H1 (cell line): ENCODE measurements at regions not wholly inside any gene's neighbourhood (a gene's known extent, or its start where the extent isn't known, plus 50 kb on each side); places are given as distances from the start of the nearest gene placed in this dataset.

Experiments
- CTCF ChIA-PET: fragments of 300-600 bp; sonication (Branson Sonifier 250); formaldehyde crosslinking; loops from one replicate; lab custom pipeline; 2021; ENCODE audit not compliant: partially characterized antibody; lab: Charles Lee
- POLR2A ChIA-PET: fragments of 300-600 bp; sonication (Branson Sonifier 250); formaldehyde crosslinking; loops from one replicate; lab custom pipeline; 2021; ENCODE audit warnings: inconsistent platforms; ENCODE audit not compliant: partially characterized antibody; lab: Charles Lee
- DNase-seq, 2 experiments: peaks; one replicate each; pipeline versions ENCODE4 v3.0.0 to v3.0.0-alpha.2; 2010 to 2022; ENCODE audit warnings: low spot score in 2 of 2, low read depth in 1 of 2, mixed read lengths in 1 of 2
- FAIRE-seq: peaks from 2 replicates; lab custom pipeline; 2011; peaks lifted over from hg19 to GRCh38; lab: Jason Lieb, UNC
- H2AFZ ChIP-seq: 2 replicates; pipeline ENCODE4 v1.8.1; 2012; ENCODE audit warnings: low read length, inconsistent platforms
- H2AK5ac ChIP-seq: 2 replicates; pipeline ENCODE4 v1.6.1; 2013; ENCODE audit warnings: low read depth, low read length
- H2BK120ac ChIP-seq: replicated peaks from 2 replicates; pipeline ENCODE3; 2013; ENCODE audit warnings: low read depth, low read length, inconsistent platforms
- H2BK12ac ChIP-seq: 2 replicates; pipeline ENCODE4 v1.6.1; 2013; ENCODE audit warnings: low read depth, low read length
- H2BK15ac ChIP-seq: 2 replicates; pipeline ENCODE4 v1.6.1; 2013; ENCODE audit warnings: low read length
- H2BK20ac ChIP-seq: 2 replicates; pipeline ENCODE4 v1.6.1; 2013; ENCODE audit warnings: low read length
- H2BK5ac ChIP-seq: 2 replicates; pipeline ENCODE4 v1.6.1; 2013; ENCODE audit warnings: low read depth, low read length
- H3K14ac ChIP-seq: 2 replicates; pipeline ENCODE4 v1.6.1; 2013; ENCODE audit warnings: inconsistent platforms; ENCODE audit not compliant: insufficient read length
- H3K18ac ChIP-seq: 2 replicates; pipeline ENCODE4 v1.6.1; 2013; ENCODE audit warnings: low read length; ENCODE audit errors: extremely low read depth
- H3K23ac ChIP-seq: 2 replicates; pipeline ENCODE4 v1.6.1; 2013; ENCODE audit warnings: inconsistent platforms; ENCODE audit not compliant: insufficient read length
- H3K23me2 ChIP-seq: 2 replicates; pipeline ENCODE4 v1.6.1; 2013; ENCODE audit warnings: low read depth, low read length
- H3K27ac ChIP-seq: 2 replicates; pipeline ENCODE4 v1.6.1; 2011; ENCODE audit warnings: low read depth, low read length, inconsistent platforms
- H3K27me3 ChIP-seq, 4 experiments: replicated peaks in 1 of 4; 1 replicate in 1 of 4; 2 replicates in 3 of 4; pipeline versions ENCODE4 v1.6.1 to v1.8.1; 2011 to 2013; ENCODE audit warnings: low read length in 3 of 4, mild to moderate bottlenecking in 3 of 4, inconsistent platforms in 2 of 4, mixed read lengths in 2 of 4, moderate library complexity in 1 of 4; ENCODE audit not compliant: control insufficient read depth in 3 of 4, insufficient read depth in 3 of 4; ENCODE audit errors: extremely low read depth in 1 of 4
- H3K36me3 ChIP-seq, 4 experiments: 2 replicates each; pipeline versions ENCODE4 v1.6.1 to v1.8.1; 2011 to 2013; ENCODE audit warnings: mild to moderate bottlenecking in 4 of 4, low read length in 3 of 4, moderate library complexity in 2 of 4, control low read depth in 1 of 4, inconsistent platforms in 1 of 4; ENCODE audit not compliant: insufficient read depth in 4 of 4, control insufficient read depth in 2 of 4
- H3K4ac ChIP-seq: replicated peaks from 2 replicates; pipeline ENCODE3; 2013; ENCODE audit warnings: low read length, low read depth, mixed read lengths, inconsistent platforms; ENCODE audit not compliant: insufficient read length
- H3K4me1 ChIP-seq, 4 experiments: replicated peaks in 1 of 4; 1 replicate in 1 of 4; 2 replicates in 3 of 4; pipeline versions ENCODE4 v1.6.1 to v1.8.1; 2011 to 2013; ENCODE audit warnings: low read length in 3 of 4, inconsistent platforms in 2 of 4, mixed read lengths in 1 of 4; ENCODE audit not compliant: insufficient read depth in 4 of 4, control insufficient read depth in 3 of 4
- H3K4me2 ChIP-seq, 2 experiments: 2 replicates each; pipeline versions ENCODE4 v1.6.1 to v1.8.1; 2011 to 2013; ENCODE audit warnings: low read depth in 2 of 2, low read length in 2 of 2, control low read depth in 1 of 2, inconsistent platforms in 1 of 2, mild to moderate bottlenecking in 1 of 2; ENCODE audit not compliant: insufficient read depth in 1 of 2
- H3K4me3 ChIP-seq, 4 experiments: fragments of 200-600, 300-600 bp in 1 of 4; sonication (generic), shearing (Covaris generic), sonication (Bioruptor Twin) in 1 of 4; 2 replicates each; pipeline versions ENCODE4 v1.5.1 to v1.8.1; 2011 to 2016; ENCODE audit warnings: low read length in 4 of 4, low read depth in 3 of 4, control low read depth in 2 of 4, inconsistent platforms in 2 of 4, mild to moderate bottlenecking in 2 of 4, mixed read lengths in 1 of 4, moderate library complexity in 1 of 4; ENCODE audit not compliant: insufficient read depth in 2 of 4; ENCODE audit errors: extremely low read depth in 1 of 4
- H3K56ac ChIP-seq: replicated peaks from 2 replicates; pipeline ENCODE3; 2013; ENCODE audit warnings: low read depth, mild to moderate bottlenecking, mixed read lengths, low read length, inconsistent platforms; ENCODE audit not compliant: insufficient read length
- H3K79me1 ChIP-seq: 2 replicates; pipeline ENCODE4 v1.6.1; 2013; ENCODE audit warnings: low read depth, low read length, control low read depth
- H3K79me2 ChIP-seq, 2 experiments: 2 replicates each; pipeline versions ENCODE4 v1.6.1 to v1.8.1; 2012 to 2013; ENCODE audit warnings: low read length in 2 of 2, mild to moderate bottlenecking in 2 of 2, inconsistent platforms in 1 of 2; ENCODE audit not compliant: insufficient read depth in 2 of 2, control insufficient read depth in 1 of 2
- H3K9ac ChIP-seq, 4 experiments: replicated peaks in 1 of 4; 1 replicate in 1 of 4; 2 replicates in 3 of 4; pipeline versions ENCODE4 v1.6.1 to v1.8.1; 2011 to 2013; ENCODE audit warnings: low read depth in 3 of 4, low read length in 3 of 4, control low read depth in 2 of 4, mild to moderate bottlenecking in 2 of 4, moderate library complexity in 2 of 4, inconsistent platforms in 1 of 4; ENCODE audit errors: extremely low read depth in 1 of 4
- H3K9me3 ChIP-seq, 2 experiments: 2 replicates each; pipeline versions ENCODE4 v1.6.1 to v1.8.1; 2012 to 2013; ENCODE audit warnings: mild to moderate bottlenecking in 2 of 2, moderate library complexity in 2 of 2, control low read depth in 1 of 2, inconsistent platforms in 1 of 2, low read depth in 1 of 2, low read length in 1 of 2, mixed read lengths in 1 of 2; ENCODE audit not compliant: insufficient read depth in 2 of 2
- H4K20me1 ChIP-seq, 2 experiments: replicated peaks in 1 of 2; 2 replicates each; pipeline versions ENCODE3 to v1.8.1; 2011 to 2013; ENCODE audit warnings: inconsistent platforms in 2 of 2, low read length in 2 of 2, mild to moderate bottlenecking in 1 of 2; ENCODE audit not compliant: insufficient read depth in 2 of 2, control insufficient read depth in 1 of 2
- H4K5ac ChIP-seq: 2 replicates; pipeline ENCODE4 v1.6.1; 2013; ENCODE audit warnings: low read length, low read depth, mixed read lengths, inconsistent platforms; ENCODE audit not compliant: insufficient read length
- H4K8ac ChIP-seq: 2 replicates; pipeline ENCODE4 v1.8.0; 2013; ENCODE audit warnings: mild to moderate bottlenecking, moderate library complexity, low read length, inconsistent platforms; ENCODE audit not compliant: insufficient read depth; ENCODE audit errors: extremely low read depth
- H4K91ac ChIP-seq: replicated peaks from 2 replicates; pipeline ENCODE3; 2013; ENCODE audit warnings: low read length, mixed read lengths, inconsistent platforms; ENCODE audit not compliant: insufficient read length
- E2F6 ChIP-seq: IDR thresholded peaks from 2 replicates; pipeline ENCODE4 v1.6.1; 2012; ENCODE audit warnings: inconsistent platforms
- RNF2 ChIP-seq: fragments of 200-900, 300-1000 bp; sonication (generic); IDR thresholded peaks from 2 replicates; pipeline ENCODE4 v1.7.1; 2016; ENCODE audit warnings: borderline replicate concordance, low read depth, mild to moderate bottlenecking, antibody characterized with exemption, low read length; ENCODE audit not compliant: poor library complexity, severe bottlenecking; ENCODE audit errors: missing control alignments
- WGBS, 2 experiments: shearing (Covaris generic) in 1 of 2; methylation state at CpG; one replicate each; pipeline versions ENCODE4 v1.1.6 to v1.1.7; 2013 to 2015; ENCODE audit warnings: low lambda C conversion rate in 2 of 2, mixed read lengths in 2 of 2, inconsistent platforms in 1 of 2, low coverage in 1 of 2, missing lambda C conversion rate in 1 of 2; ENCODE audit not compliant: insufficient replicate concordance in 2 of 2, insufficient coverage in 1 of 2, insufficient read length in 1 of 2; ENCODE audit errors: extremely low coverage in 1 of 2, missing lambda C conversion rate in 1 of 2; 5-methylcytosine and 5-hydroxymethylcytosine counted together

- Histone ChIP-seq H3K27ac (no peak overlapping the region), H2BK120ac (no peak overlapping the region), H3K9me3 (no peaks in the 10 kb centered on the region), H3K36me3 (no peaks in the 10 kb centered on the region), H2AK5ac (no peak overlapping the region), H3K23me2 (no peaks in the 10 kb centered on the region), H2AFZ (no peak overlapping the region), H3K56ac (no peak overlapping the region), H3K9ac (no peak overlapping the region), H2BK5ac (no peak overlapping the region), H3K23ac (no peak overlapping the region), H2BK20ac (no peak overlapping the region), H4K8ac (no peak overlapping the region), H3K79me1 (no peaks in the 10 kb centered on the region), H3K18ac (no peak overlapping the region), H2BK12ac (no peak overlapping the region), H4K5ac (no peak overlapping the region), H4K20me1 (no peaks in the 10 kb centered on the region), H2BK15ac (no peak overlapping the region), H3K4ac (no peak overlapping the region), H3K4me3 (no peak overlapping the region), H3K4me2 (no peak overlapping the region), H3K79me2 (no peaks in the 10 kb centered on the region), H4K91ac (no peak overlapping the region), H3K4me1 (peaks cover 0 to 3% (median 0%) of the 10 kb centered on the region in 4 experiments; a peak in 1 of 7 replicates), H3K14ac (no peak overlapping the region), H3K27me3 (no peaks in the 10 kb centered on the region)
- DNase-seq: no peak
- FAIRE-seq: no peak
- TF ChIP-seq E2F6: no peak
- TF ChIP-seq RNF2: no peak
- ChIA-PET POLR2A (no interaction called here), CTCF (no interaction called here)
- WGBS, 2 experiments: 84% methylated on average over 3 of the region's 3 CpGs; no CpG with 5 or more reads in 1 of the 2 experiments
These were observed 50.7 kb upstream of the LIN7C start for GRCh38 chr11:27557226-27557625.
